ENCODE measurements at regions not wholly inside any gene's neighbourhood (a gene's known extent, or its start where the extent isn't known, plus 50 kb on each side); places are given as distances from the start of the nearest gene placed in this dataset.

DNA sequence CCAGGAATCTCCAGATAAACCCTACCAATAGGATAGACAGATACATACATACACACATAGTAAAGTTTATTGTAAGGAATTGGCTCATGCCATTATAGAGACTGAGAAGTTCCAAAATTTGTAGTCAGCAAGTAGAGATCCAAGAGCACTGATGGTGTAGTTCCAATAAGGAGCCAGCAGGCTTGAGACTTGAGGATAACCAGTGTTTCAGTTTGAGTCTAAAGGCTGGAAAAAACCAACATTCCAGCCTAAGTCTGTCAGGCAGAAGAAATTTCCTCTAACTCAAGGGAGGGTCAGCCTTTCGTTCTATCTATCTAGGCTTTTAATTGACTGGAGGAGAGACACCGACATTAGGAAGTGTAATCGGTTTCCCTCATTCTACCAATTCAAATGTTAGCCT is 110.2 kb upstream of the TSHZ3 start:
- no peak overlapping the region for H3K4me3 ChIP-seq (ENCODE audit: low read depth, low read length)
- TF ChIP-seq, protein P1, sequence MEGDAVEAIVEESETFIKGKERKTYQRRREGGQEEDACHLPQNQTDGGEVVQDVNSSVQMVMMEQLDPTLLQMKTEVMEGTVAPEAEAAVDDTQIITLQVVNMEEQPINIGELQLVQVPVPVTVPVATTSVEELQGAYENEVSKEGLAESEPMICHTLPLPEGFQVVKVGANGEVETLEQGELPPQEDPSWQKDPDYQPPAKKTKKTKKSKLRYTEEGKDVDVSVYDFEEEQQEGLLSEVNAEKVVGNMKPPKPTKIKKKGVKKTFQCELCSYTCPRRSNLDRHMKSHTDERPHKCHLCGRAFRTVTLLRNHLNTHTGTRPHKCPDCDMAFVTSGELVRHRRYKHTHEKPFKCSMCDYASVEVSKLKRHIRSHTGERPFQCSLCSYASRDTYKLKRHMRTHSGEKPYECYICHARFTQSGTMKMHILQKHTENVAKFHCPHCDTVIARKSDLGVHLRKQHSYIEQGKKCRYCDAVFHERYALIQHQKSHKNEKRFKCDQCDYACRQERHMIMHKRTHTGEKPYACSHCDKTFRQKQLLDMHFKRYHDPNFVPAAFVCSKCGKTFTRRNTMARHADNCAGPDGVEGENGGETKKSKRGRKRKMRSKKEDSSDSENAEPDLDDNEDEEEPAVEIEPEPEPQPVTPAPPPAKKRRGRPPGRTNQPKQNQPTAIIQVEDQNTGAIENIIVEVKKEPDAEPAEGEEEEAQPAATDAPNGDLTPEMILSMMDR (IDR thresholded peaks at IDR 0.05; ENCODE audit: insufficient read depth, low read length): peak; percentile 27
- no peak for DNase-seq (ENCODE audit: low read depth)

DNA sequence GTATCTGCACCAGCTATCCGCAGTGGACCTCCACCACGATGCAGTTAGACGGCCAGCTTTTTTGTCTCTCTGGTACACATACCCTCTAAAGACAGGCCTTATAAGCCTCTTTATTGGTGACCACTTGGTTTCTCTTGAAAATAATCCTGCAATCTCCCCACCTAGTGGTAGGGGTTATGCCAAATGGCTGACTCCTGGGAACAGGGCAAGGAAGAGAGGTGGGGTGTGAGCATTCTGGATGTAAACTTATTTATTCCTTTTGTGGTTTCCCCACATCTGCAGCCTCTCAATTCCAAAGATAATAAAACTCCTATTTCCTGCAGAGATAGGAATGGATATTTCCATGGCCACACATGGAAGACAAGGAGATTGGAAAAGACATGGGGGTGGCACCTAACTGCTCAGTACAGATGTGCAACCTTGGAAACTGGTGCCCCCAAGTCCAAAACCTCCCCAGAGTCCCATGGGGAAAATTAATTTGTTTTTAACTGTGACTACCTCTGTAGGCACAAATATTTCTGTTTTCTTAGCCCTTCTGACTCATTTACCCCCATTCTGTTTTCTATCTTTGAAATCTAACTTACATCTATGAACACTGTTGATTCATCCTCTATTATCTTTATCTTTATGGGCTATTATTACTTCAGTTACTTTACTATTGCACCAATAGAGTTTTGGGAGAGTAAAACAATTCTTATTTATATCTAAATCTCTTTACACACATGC is 112.7 kb upstream of the TSHZ3 start:
- no peak overlapping the region for H3K4me3 ChIP-seq (ENCODE audit: low read depth, low read length)
- TF ChIP-seq, protein P1 (IDR thresholded peaks at IDR 0.05; ENCODE audit: insufficient read depth, low read length): peak; percentile 48
- peak; percentile 73 for DNase-seq (ENCODE audit: low read depth)

DNA sequence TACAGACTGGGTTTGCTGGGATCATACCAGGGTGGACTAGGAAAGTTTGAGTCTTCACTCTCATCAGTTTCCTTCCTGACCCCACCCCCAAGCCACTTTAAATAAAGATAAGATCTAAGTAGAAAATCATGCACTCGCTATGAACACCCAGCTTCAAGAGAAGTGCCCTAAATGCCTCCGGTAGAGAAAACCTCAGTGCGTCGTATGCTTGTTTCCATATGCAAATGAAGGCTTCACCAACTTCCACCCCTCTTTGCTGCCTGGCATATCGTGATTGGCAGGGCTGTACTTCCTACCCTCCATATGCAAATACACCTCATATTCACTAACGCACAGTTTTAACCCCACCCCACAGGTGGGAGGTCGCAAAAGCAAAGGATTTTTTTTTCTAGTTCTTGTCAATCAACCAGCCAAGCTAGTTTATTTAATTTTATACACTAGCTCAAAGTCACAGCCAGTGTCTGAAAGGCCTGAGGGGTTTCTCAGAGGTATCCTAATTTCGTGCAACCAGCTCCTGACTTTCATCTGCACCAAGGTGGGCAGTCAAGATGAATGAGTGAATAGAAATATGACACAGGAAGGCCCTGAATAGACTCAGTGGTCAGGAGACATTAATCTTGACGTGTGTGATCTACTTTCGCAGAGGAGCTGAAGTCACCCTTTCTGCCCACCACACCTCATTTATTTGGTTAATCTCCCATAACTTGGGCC is 121.1 kb upstream of the TSHZ3 start:
- H3K4me3 ChIP-seq (ENCODE audit: low read depth, low read length): no peak overlapping the region
- DNase-seq (ENCODE audit: low read depth): no peak
- TF ChIP-seq, protein P1 (IDR thresholded peaks at IDR 0.05; ENCODE audit: insufficient read depth, low read length): no peak

DNA sequence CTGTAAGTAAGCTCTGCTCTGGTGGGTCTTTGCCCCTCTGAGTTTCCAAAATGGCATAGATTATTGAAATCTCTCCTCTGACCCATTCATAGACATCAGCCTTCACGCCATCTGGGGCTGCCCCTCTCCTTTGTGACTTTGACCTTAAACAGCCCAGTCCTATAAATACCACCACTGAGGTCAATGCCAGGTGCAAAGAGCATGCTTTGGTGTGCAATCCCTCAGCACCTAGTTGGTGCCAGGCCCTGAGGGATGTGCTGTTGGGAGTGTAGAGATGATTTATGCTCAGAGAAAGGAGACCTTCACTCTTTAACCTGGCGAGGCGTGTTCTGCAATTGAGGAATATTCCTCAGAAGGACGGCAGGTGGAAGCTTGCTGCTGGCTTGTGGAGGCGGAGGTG is 121.7 kb upstream of the TSHZ3 start:
- H3K4me3 ChIP-seq (ENCODE audit: low read depth, low read length): no peak overlapping the region
- no peak for DNase-seq (ENCODE audit: low read depth)
- TF ChIP-seq, protein P1 (IDR thresholded peaks at IDR 0.05; ENCODE audit: insufficient read depth, low read length): no peak

DNA sequence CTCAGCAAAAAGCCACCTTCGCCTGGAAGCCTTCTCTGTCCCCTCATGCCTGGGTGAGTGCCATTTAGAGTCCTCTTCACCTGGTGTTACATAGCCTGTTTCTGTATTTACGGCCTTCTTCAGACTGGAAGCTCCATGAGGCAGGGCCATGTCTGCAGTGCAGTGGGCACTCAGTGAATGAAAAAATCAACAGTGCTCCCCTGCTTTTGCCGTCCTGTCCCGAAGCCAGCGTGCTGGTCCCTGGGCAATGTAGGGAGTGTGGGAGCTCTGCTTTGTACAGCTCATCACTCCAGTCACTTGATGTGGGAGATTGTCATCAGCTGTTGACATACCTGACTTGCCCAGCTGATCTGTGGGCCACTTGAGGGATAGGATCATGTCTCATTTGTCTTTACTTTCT is 129.0 kb upstream of the TSHZ3 start:
- TF ChIP-seq, protein P1 (IDR thresholded peaks at IDR 0.05; ENCODE audit: insufficient read depth, low read length): no peak
- no peak for DNase-seq (ENCODE audit: low read depth)

DNA sequence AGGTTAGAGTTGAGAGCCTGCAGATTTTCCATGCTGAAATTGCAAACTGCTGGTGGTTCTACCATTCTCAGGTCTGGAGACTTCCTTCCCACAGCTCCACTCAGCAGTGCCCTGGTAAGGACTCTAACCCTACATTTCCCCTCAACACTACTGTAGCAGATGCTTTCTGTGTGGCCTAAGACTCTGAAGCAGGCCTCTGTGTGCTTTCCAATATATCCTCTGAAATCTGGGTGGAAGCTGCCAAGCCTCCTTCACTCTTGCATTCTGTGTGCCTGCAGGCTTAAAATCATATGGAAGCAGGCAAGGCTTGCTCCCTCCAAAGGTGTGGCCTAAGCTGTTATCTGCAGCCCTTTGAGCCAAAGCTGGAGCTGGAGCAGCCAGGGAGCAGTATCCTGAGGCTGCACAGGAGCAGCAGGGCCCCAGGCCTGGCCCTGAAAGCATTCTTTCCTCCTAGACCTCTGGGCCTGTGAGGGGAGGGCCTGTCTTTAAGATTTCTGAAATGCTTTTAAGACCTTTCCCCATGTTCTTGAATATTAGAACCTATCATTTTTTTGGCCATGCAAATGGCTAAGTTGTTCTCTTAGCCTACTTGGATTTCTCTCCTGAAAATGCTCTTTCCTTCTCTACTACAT is 134.1 kb upstream of the TSHZ3 start:
- no peak for DNase-seq (ENCODE audit: low read depth)
- H3K4me3 ChIP-seq (ENCODE audit: low read depth, low read length): no peak overlapping the region
- TF ChIP-seq, protein P1 (IDR thresholded peaks at IDR 0.05; ENCODE audit: insufficient read depth, low read length): no peak

More for the DNA sequence above, 129.0 kb upstream of the TSHZ3 start:
- H3K4me3 ChIP-seq (ENCODE audit: low read depth, low read length): no peak overlapping the region
